ENCODE measurements at regions not wholly inside any gene's neighbourhood (a gene's known extent, or its start where the extent isn't known, plus 50 kb on each side); places are given as distances from the start of the nearest gene placed in this dataset.
"Not testable (repeated sequence)": the region's sequence is repeated elsewhere in the genome, so short reads cannot be mapped to it uniquely, and the experiment has no call there.

DNA sequence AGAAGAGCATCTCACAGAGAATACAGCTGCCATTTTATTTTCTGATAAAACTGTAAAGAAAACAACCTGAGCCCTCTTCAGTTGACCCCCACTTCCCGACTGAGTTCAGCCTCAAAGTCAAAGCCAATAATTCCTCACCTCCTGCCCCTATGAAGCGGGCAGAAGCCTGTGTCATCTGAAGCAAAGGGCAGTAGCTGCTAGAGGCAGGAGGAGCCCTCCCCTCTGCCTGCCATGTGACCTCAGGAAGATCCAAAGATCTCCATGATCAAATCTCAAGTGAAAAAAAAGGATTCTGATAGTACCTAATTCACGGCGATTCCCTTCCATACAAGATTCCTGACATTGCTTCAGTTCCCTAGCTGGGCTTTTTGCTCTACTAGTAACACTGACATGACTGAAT lies 223.1 kb upstream of the CAND1 start:
- DNase-seq, result no peak

DNA sequence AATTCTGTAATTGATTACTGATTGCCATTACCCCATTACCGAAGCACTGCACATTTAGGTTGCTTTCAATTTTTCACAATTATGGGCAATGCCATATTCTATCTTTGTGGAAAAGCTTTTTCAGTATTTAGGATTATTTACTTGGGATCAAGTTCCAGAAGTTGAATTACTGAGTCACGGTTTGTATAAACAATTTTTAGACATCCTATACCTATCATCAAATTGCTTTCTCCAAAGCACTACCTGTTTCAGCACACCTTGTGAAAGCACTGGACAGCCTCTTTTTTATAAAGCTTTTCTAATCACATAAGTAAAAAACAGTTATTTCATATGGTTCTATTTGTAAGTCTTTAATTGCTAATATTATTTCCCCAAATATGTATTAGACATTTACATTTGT lies 221.5 kb upstream of the CAND1 start:
- DNase-seq, result no peak

DNA sequence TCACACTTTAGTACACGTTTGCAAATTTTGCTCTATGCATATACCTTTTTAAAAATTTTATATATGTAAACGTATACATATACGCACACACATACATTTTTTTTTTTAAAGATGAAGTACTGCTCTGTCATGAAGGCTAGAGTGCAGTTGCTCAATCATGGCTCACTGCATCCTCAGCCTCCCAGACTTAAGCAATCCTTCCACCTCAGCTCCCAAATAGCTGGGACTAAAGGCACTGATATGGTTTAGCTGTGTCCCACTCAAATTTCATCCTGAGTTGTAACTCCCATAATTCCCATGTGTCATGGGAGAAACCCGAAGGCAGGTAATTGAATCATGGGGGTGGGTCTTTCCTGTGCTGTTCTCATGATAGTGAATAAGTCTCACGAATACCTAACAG lies 220.8 kb upstream of the CAND1 start:
- DNase-seq, result no peak

DNA sequence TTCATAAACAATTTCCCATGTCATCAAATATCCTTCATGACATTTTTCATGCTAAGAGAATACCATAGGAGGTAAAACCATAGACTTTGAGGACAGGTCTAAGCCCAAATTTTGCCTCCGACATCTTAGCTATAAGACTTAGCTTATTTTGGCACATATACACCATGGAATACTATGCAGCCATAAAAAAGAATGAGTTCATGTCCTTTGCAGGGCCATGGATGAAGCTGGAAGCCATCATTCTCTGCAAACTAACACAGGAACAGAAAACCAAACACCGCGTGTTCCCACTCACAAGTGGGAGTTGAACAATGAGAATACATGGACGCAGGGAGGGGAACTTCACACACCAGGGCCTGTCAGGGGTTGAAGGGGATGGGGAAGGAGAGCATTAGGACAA lies 220.0 kb upstream of the CAND1 start:
- DNase-seq, result not testable (repeated sequence)

DNA sequence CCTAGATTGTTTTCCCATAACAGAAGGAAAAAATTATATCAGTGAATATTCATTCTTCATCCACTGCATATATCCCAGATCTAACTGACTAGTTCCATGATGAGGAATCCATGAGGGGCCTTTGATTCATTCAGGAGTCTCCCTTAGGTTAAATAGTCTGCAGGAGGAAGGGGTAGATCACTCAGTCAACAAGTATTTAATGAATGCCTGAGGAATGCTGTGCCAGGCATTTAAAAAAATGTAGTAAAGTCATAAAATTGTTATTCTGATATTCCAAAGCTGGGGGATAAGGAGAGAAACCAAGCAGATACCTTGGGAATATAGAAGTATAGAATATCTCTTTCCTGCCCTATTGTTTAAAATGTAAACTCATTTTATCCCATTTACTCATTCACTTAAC lies 216.2 kb upstream of the CAND1 start:
- no peak for DNase-seq

DNA sequence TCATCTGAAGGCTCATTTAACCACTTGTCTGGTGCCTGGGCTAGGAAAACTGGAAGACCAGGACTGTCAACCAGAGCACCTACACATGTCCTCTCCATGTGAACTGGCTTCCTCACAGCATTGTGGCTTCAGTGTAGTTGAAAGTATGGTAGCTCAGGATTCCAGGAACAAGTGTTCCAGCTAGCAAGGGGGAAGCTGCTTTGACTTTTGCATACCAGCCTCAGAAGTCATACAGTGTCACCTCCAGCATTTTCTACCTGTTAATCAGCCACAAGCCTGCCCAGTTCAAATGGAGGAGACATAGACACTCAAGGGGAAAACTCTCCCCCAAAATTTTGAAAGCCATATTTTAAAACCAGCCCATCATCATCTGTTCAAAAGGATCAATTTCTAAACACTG lies 212.8 kb upstream of the CAND1 start:
- DNase-seq, result no peak

DNA sequence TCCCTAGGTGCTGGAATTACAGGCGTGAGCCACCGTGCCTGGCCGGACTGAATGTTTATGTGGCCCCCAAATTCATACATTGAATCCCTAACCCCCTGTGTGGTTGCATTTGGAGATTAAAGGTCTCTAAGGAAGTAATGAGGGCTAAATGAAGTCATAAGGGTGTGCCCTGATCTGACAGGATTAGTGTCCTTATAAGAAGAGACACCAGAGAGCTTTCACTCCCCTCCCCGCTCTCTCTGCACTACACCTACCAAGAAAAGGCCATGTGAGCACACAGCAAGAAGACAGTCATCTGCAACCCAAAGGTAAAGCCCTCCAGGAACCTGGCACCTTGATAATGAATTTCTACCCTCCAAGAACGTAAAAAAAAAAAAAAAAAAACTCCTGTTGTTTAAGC lies 212.1 kb upstream of the CAND1 start:
- no peak for DNase-seq

DNA sequence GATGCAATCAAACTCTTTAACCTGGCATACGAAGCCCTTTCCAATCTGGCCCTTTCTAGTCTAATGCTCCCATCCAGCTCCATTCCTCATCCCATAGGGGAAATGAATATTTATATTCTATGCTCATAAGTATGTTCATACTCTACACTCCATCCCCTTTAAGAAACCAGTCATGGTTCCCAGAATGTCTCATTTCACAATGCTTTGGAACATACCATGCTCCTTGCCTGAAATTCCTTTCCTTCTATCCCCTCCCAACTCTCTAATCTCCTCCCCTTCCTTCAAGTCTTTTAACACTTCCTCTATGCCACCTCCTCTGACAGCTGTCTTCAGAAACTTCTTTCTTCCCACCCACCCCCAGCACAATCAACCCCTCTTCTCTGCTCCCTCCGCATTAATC lies 207.0 kb upstream of the CAND1 start:
- DNase-seq, result peak in 1 of 2 experiments; percentile 15

DNA sequence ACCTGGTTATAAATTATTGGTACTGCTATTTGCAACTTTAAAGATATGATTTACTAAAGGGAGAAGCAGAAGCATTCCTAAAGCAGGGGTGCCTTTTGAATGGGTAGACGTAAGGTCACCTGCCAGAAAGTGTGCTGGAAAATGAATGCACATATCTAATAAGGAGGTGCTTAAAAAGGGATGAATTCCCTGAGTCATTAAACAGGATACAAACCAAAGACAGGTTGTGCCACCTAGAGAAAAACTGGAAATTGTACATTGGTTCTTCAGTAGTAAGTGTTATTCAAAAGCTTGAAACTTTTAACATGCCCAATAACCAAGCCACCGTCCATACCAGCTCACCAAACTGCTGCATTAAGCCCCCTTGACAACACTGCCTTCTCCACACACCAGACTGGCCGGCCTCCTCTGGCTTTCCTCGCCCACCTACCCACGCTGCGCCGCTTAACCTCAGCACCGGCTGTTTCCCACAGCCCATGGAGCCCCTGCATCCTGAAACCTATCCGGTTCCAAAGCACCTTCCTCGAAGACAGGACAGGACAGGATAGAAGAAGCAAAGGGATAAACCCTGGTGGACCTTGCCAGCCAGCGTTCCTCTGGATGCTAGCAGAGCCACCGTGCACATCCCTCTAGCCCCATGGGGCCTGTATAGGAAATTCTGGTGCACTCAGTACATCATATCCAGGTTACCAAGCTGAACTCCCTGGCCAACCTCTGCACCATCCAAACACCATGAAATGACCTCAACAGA lies 201.5 kb upstream of the CAND1 start:
- DNase-seq, result peak in 1 of 2 experiments; percentile 33

DNA sequence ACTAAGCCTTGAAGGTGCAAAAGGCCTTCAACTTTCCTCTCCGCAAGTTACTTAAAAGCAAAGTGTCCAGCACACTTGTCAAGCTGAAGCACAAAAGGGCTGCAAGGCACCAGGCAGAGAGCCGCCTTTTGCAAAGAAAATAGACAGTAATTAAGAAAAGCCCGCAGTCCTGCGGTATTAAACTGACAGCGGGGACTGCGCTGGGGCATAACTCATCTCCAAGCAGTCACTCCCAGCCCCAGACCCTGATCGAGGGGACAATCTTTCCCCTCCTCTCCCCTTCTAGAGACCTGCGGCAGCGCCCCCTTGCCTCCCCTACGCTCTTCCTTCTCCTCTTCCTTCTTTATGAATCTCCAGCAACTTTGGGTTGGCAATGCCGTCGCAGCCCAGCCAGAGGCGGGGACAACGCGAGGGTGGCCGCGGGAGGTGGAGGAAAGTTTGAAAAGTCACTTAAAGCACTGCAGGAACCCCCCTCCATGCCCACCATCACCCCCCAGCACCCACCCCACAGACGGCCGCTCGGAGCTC lies 200.9 kb upstream of the CAND1 start:
- DNase-seq, result no peak

DNA sequence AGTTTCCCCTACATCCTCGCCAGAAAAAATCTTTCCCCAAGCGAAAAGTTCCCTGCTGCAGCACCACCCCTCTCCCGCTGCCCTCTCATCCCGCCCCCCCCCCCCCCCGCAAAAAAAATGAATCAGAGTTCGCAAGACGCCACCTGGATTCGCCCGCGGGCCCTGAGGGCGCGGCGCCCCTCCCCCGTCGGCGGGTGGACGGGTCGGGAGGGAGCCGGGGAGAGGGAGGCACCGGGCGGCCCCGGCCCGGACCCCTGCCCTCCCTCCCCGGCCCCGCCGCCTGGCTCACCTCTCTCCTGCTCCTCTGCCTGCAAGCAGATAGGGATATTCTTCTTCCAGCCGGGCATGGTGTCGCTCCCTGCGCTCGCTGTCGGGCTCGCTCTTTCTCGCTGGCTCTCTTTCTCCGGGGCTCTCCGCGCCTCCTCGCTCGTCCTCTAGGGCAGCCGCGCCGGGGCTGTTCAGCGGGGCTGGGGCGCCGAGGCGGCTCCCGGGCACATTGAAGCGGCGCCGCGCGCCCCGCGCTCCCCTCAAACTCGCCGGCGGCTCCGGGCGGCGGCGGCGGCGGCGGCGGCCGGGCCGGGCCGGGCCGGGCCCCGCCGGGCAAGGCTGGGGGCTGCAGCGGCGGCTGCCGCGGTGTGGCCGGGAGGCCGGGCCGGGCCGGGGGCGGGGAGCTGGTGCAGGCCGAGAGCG lies 200.3 kb upstream of the CAND1 start:
- DNase-seq, result peak in 1 of 2 experiments; percentile 51

DNA sequence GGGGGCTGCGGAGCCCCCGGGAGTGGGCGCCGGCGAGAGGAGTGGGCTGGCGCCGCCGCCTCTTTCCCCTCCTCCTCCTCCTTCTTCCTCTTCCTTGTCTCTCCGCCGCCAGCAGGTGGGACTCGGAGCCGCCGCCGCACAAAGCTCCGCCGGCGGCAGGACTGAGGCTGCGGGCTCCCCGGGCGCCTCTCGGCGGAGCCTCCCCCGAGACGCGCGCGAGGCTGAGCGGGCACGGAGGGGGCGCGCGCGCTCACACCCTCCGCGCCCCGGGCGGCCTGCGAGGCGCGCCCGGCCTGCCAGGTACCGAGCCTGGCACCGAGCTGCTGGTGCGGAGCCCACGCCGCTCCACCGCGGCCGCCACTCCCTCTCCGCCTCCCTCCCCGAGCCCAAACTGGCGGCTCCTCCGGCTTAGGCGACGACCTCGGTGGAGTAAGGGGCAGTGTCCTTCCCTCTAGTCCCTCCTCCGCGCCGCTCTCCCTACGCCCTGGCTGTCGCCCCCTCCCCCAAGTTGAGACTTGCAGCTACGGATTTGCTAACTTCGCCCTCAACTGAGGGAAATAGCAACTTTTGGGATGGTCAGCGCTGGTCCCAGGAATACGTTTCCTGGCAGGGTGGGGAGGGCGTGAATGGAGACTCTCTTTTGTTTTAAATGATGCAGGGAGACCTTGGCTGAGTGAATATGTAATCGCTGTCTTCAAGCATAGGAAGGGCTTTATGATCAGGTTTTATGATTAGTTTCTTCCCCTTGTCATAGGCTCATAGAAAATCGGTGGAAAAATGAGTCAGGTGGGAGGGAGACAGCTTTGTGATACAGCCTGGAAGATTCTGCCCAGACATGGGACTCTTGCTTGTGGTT lies 199.5 kb upstream of the CAND1 start:
- peak in 1 of 2 experiments; percentile 51 for DNase-seq

DNA sequence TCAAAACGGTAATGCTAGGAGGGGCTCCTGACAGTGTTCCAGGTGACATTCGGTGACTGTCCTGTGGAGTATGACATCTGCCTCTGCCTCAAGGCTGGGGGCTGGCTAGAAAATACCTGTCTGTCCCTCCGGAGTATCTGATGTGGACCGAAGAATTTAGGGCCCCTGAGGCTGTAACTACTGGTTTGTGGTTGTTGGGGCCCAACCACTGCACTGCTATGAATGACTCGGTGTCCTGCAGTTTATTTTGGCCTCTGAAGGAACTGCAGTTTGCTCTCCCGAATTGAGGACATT lies 198.9 kb upstream of the CAND1 start:
- DNase-seq, result no peak

DNA sequence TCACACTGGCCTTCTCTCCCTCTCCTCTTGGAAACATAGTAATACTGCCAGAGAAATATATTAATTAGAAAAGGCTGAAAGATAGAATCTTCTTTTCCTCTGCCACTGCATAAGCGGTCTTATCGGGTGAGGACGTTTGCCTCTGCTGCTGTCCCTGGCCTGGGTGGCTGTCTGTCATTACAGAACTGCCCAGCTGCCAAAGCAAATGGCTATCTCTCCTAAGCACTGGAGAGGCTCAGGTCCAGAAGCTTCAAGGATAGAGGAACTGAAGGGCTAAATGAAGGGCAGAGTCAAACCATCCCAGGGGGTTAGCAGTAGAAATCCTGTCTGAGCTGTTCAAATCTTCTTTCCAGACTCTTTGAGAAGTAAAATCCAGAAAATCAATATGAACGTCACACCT lies 198.6 kb upstream of the CAND1 start:
- no peak for DNase-seq

DNA sequence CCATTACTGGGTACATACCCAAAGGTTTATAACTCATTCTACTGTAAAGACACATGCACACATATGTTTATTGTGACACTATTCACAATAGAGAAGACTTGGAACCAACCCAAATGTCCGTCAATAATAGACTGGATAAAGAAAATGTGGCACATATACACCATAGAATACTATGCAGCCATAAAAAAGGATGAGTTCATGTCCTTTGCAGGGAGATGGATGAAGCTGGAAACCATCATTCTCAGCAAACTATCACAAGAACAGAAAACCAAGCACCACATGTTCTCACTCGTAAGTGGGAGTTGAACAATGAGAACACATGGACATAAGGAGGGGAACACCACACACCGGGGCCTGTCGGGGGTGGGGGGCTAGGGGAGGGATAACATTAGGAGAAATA lies 196.9 kb upstream of the CAND1 start:
- DNase-seq, result not testable (repeated sequence)

DNA sequence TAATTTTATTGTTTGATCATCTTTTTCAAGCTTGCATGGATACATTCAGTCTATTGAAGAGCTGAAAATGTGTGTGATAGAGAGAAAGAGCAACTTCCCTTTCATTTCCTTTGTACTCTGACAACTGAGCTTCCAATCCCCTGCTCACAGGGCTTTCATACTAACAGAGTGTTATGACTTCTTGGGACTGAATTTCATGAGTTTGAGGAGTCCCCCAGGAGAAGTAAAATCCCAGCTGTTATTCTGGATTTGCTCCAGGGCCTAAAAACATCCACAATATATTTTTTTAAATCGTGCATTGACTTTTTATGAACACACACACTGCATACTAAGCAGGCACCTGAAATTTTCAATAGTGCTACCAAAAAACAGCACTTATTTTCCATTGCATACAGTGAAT lies 195.8 kb upstream of the CAND1 start:
- no peak for DNase-seq

DNA sequence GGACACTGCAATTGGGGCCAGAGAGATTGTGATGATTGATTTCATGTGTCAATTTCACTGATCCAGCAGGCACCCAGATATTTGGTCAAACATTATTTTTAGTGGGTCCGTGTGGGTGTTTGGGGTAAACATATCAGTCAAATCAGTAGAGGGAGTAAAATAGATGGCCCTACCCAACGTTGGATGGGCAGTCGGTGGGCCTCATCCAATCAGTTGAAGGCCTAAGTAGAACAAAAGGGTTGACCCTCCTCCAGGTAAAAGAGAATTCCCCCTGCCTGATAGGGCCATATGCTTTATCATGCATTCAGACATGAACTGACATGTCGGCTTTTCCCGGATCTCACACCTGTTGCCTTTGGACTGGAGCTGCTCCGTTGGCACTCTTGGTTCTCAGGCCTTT lies 195.1 kb upstream of the CAND1 start:
- no peak for DNase-seq

DNA sequence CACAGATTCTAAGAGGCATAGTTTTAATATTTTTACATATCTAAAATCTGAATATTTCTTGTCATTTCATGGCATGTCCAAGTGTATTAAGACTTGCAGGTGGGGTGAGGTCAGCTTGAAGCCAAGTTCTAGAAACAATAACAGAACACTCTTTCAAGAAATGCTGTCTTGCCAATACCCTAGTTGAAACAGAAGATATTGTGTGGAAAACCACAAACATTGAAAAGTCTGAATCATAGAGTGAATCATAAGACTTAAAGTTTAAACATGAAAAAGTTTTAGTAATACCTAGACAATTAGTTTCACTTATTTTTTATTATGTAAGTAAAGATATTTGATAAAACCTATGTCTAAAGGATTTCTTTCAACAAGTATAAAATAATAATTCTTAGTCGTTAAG lies 191.5 kb upstream of the CAND1 start:
- no peak for DNase-seq

DNA sequence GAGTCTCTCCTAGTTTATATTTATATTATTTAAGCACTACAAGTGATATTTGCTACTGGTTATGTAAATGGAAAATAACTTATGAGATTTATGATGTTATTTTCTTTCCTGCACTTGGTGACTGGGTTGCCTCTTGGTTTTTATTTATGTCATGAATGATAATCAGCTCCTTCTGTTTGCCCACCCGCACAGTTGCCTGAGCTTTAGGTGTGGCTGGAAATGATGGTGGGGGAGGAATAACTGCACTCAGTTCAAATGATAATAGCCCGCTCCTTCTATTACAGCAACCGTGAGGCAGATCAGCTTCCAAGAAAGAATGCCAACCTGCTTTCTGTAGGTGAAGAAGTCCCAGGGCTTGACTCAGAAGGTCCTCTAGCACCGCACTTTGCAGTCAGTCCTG lies 190.2 kb upstream of the CAND1 start:
- DNase-seq, result no peak

DNA sequence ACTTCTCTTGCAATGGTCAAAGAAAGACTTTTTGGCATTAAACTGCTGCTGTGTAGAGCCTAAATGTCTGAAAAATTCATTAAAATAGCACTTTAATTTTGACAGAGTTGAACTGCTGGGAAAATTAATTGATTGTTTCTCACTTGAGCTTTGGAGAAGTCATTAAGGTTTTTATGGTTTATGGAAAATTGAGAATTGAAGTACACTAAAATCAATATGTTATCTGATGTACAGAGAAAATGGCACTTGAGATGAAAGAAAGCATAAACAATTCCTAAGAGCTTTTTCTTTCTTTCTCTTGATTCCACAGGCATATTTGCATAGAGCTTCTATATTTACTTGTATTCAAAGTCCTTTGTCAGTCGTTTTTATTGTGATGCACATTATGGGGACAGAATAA lies 188.5 kb upstream of the CAND1 start:
- no peak for DNase-seq

DNA sequence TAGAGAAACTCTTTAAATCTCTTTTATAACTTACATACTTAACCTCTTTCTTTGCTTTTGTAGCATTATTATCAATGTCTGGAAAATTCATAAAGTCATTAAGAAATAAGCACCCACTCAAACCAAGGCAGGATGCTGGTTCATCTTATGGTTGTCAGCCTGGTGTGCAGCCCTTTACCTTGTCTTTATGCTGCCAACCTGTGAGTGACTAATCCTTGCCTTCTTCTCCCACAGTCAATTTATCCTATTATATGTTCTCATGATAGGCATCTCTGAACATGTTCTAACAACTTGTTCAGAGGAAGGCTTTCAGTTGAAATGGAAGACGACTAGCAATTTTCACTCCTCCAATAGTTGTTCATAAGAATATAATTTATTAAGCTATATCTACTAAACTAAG lies 186.9 kb upstream of the CAND1 start:
- DNase-seq, result no peak

DNA sequence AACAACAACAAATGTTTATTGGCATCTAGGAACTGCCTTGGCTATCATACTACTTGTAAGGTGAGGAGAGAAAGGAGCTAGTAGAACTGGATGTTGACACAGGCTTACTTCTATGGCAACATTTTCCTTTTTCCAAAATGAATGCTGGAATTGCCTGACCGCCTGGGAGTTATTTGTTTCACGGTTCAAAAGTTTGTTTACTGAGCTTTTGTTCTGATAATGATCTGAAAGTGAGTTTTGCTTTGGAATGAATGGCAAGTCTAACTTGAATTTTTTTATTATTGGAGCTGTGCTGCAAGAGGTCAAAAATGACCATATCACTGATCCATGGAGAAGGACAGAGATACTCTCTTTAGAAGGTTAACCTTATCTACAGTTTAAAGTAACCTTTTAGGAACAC lies 183.5 kb upstream of the CAND1 start:
- DNase-seq, result no peak

DNA sequence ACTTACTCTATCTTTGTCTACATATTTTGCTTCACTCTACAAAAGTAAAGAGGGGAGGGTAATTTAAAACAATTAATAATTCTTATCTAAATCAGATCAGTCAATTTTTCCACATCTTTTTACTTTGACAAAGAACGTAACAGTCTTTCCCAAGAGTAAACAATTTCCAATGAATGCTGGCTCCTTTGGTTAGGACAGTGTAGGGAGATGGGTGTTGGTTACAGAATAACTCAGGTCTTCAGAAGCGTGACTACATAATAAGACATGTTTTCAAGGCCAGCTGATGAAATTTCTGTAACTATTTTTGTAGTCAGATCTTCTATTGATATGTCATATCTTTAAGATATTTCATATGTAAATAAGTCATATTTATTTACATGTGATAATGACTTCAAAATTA lies 183.0 kb upstream of the CAND1 start:
- no peak for DNase-seq

Measured in NCI-H446 (cell line).